Heart right ventricle (tissue), 16 donors: ENCODE measurements at regions not wholly inside any gene's neighbourhood (a gene's known extent, or its start where the extent isn't known, plus 50 kb on each side); places are given as distances from the start of the nearest gene placed in this dataset.

Experiments used
- ATAC-seq, 8 donors: fragments of 200-7000 bp; cut with Tn5 transposase; one replicate each; pipeline ENCODE4 v1.9.1; 2020; ENCODE audit warnings: mild to moderate bottlenecking in 8 of 8, moderate library complexity in 8 of 8, moderate number of reproducible peaks in 1 of 8
- DNase-seq, 2 donors: peaks; one replicate each; pipeline ENCODE4 v3.0.0-alpha.2; 2020
- H3K27ac ChIP-seq, 10 donors: fragments of 200-600 bp; sonication (generic) in 2 of 10; one replicate each; pipeline versions ENCODE4 v1.5.0 to v1.8.0; 2020 to 2022; ENCODE audit warnings: mild to moderate bottlenecking in 3 of 10
- H3K27me3 ChIP-seq, 7 donors: fragments of 200-600 bp; one replicate each; pipeline ENCODE4 v1.8.0; 2021 to 2022; ENCODE audit warnings: mild to moderate bottlenecking in 2 of 7
- H3K36me3 ChIP-seq, 9 donors: fragments of 200-600 bp; sonication (generic) in 1 of 9; one replicate each; pipeline versions ENCODE4 v1.5.0 to v1.8.0; 2020 to 2022; ENCODE audit warnings: mild to moderate bottlenecking in 2 of 9
- H3K4me1 ChIP-seq, 9 donors: fragments of 200-600 bp; sonication (generic) in 1 of 9; one replicate each; pipeline versions ENCODE4 v1.5.0 to v1.8.0; 2020 to 2022; ENCODE audit warnings: mild to moderate bottlenecking in 4 of 9
- H3K4me3 ChIP-seq, 10 donors: fragments of 200-600 bp; sonication (generic) in 2 of 10; one replicate each; pipeline versions ENCODE4 v1.5.0 to v1.8.0; 2020 to 2022; ENCODE audit warnings: mild to moderate bottlenecking in 7 of 10, moderate library complexity in 2 of 10
- H3K9me3 ChIP-seq, 11 donors: fragments of 200-600 bp in 10 of 11; sonication (generic) in 2 of 11; one replicate each; pipeline versions ENCODE4 v1.5.0 to v1.8.0; 2013 to 2022; ENCODE audit warnings: mild to moderate bottlenecking in 2 of 11, control low read depth in 1 of 11, moderate library complexity in 1 of 11
- CTCF ChIP-seq, 9 donors: fragments of 200-600 bp; sonication (generic) in 2 of 9; IDR thresholded peaks; one replicate each; pipeline versions ENCODE4 v1.5.0 to v1.8.0; 2021 to 2022; ENCODE audit warnings: antibody characterized with exemption in 9 of 9, mild to moderate bottlenecking in 5 of 9, moderate library complexity in 1 of 9
- WGBS, 2 donors: extraction: QIAGEN DNeasy Blood & Tissue Kit; methylation state at CpG; one replicate each; pipeline ENCODE4 v1.1.7; 2013; ENCODE audit warnings: inconsistent platforms in 1 of 2; 5-methylcytosine and 5-hydroxymethylcytosine counted together
- intact Hi-C, 10 donors: fragments of 100-400 bp; cut with DNase I; formaldehyde crosslinking; loops; one replicate each; pipeline versions ENCODE4 v1.11.1 to v1.14.2; 2022
- donor health status: Arrhythmogenic right ventricular cardiomyopathy.
- donor health status: ischemic (EF 13 %, LVEDD 7.1; RV severe dilation, severe dysfunction).
- donor health status: healthy with polysubstance abuse.
- donor health status: DM: no; HTN: yes; CAD: no.
- donor health status: DM: no; HTN: no; CAD: no.
- donor health status: ischemic (EF 25% LVEDD 6.9; RV normal size, moderate dysfunction).
- donor health status: ischemic (EF 25% LVEDD 5.7; RV mildly dilated, moderate dysfunction).
- donor health status: healthy.
- donor health status: DM: yes; HTN: yes; CAD: no.
- donor health status: Ischemic cardiomyopathy.
- donor health status: ischemic (EF 35%, LVEDD 5.7; RV mildly dilated, moderate dysfunction).
- donor health status: nonischemic (EF 11% LVEDD 7.7; RV severe dilation, severe dysfunction).
- donor health status: DM: yes; HTN: yes; CAD: no.
- donor health status: PGD.
- donor health status: ischemic (EF 29% LVEDD 5.4; RV normal size, mild dysfunction).
- donor health status: nonischemic (EF 23%, LVEDD 6.1; RV moderate dilation, normal function).

- Histone ChIP-seq H3K27me3 (no peaks in the 10 kb centered on the region), H3K9me3 (no peaks in the 10 kb centered on the region), H3K4me1 (peaks cover 3 to 46% (median 10%) of the 10 kb centered on the region in 9 donors), H3K36me3 (peaks cover 0 to 4% (median 0%) of the 10 kb centered on the region in 9 donors), H3K27ac (peak overlapping the region in 2 of 10 donors; percentile 31 to 35), H3K4me3 (no peak overlapping the region)
- ATAC-seq (peak in 3 of 8 donors; percentile 47 to 69 (median 59)), DNase-seq (no peak)
- intact Hi-C loops: no loop called here
- 49 to 57% methylated on average over 6 of the region's 6 CpGs for WGBS, 2 donors
- no peak for TF ChIP-seq CTCF (IDR thresholded peaks at IDR 0.05)
Measured at GRCh38 chr1:184843732-184844495, 89.3 kb upstream of the EDEM3 start.

GRCh38 chr1:184840596-184840995 is 85.9 kb upstream of the EDEM3 start:
- TF ChIP-seq CTCF (IDR thresholded peaks at IDR 0.05): no peak
- Histone ChIP-seq H3K27ac (peak overlapping the region in 2 of 10 donors; percentile 42 to 86), H3K4me1 (peaks cover 19 to 74% (median 41%) of the 10 kb centered on the region in 9 donors), H3K4me3 (no peak overlapping the region), H3K27me3 (no peaks in the 10 kb centered on the region), H3K9me3 (no peaks in the 10 kb centered on the region), H3K36me3 (peaks cover 0 to 4% (median 0%) of the 10 kb centered on the region in 9 donors)
- no peak for ATAC-seq
- WGBS, 2 donors: 82 to 90% methylated on average over 2 of the region's 2 CpGs
- intact Hi-C loops: no loop called here
- DNase-seq: no peak

GRCh38 chr1:184838504-184838951 is 83.9 kb upstream of the EDEM3 start:
- TF ChIP-seq CTCF (IDR thresholded peaks at IDR 0.05): no peak
- Histone ChIP-seq H3K27ac (peak overlapping the region; percentile 24 to 86 (median 68)), H3K9me3 (peaks cover 0 to 8% (median 0%) of the 10 kb centered on the region in 11 donors), H3K36me3 (peaks cover 0 to 4% (median 0%) of the 10 kb centered on the region in 9 donors), H3K4me3 (no peak overlapping the region), H3K27me3 (no peaks in the 10 kb centered on the region), H3K4me1 (peaks cover 19 to 60% (median 41%) of the 10 kb centered on the region in 9 donors)
- DNase-seq (peak in 1 of 2 donors; percentile 61), ATAC-seq (peak; percentile 75 to 89 (median 84))
- WGBS, 2 donors: 3 to 4% methylated on average over 2 of the region's 2 CpGs
- intact Hi-C loops: loop anchor here in 2 of 10 donors (1.0 to 10.0 kb wide), 2 partner anchors 38 to 46 kb away; no protein-coding TSS in a partner anchor

GRCh38 chr1:184836934-184837895 is 82.6 kb upstream of the EDEM3 start:
- H3K4me3 ChIP-seq: no peak overlapping the region
- peak overlapping the region; percentile 24 to 86 (median 68) for H3K27ac ChIP-seq
- intact Hi-C loops: loop anchor here in 1 of 10 donors (10.0 kb wide), 1 partner anchor 48 kb away; no protein-coding TSS in a partner anchor
- peak in 1 of 2 donors; percentile 16 for DNase-seq
- no peak for TF ChIP-seq CTCF (IDR thresholded peaks at IDR 0.05)
- peak; percentile 17 to 73 (median 43) for ATAC-seq
- peaks cover 17 to 50% (median 41%) of the 10 kb centered on the region in 9 donors for H3K4me1 ChIP-seq
- H3K36me3 ChIP-seq: peaks cover 0 to 9% (median 0%) of the 10 kb centered on the region in 9 donors
- H3K9me3 ChIP-seq: peaks cover 0 to 8% (median 0%) of the 10 kb centered on the region in 11 donors
- H3K27me3 ChIP-seq: no peaks in the 10 kb centered on the region
- WGBS, 2 donors: 35 to 48% methylated on average over 6 of the region's 6 CpGs
